Sigmoid colon (tissue), 6 donors: ENCODE measurements at regions not wholly inside any gene's neighbourhood (a gene's known extent, or its start where the extent isn't known, plus 50 kb on each side); places are given as distances from the start of the nearest gene placed in this dataset.

Experiments used
- DNase-seq: peaks from one replicate; pipeline ENCODE4 v3.0.0-alpha.2; 2019
- H3K27ac ChIP-seq, 4 donors: fragments of 200-600 bp; sonication (generic); one replicate each; pipeline ENCODE4 v1.5.1; 2016 to 2019; ENCODE audit warnings: mild to moderate bottlenecking in 1 of 4
- H3K27me3 ChIP-seq, 3 donors: fragments of 200-600 bp; sonication (generic); one replicate each; pipeline ENCODE4 v1.5.1; 2019; ENCODE audit warnings: mild to moderate bottlenecking in 1 of 3
- H3K36me3 ChIP-seq, 4 donors: fragments of 200-600 bp; sonication (generic); one replicate each; pipeline ENCODE4 v1.5.1; 2016 to 2019
- H3K4me1 ChIP-seq, 4 donors: fragments of 200-600 bp; sonication (generic); one replicate each; pipeline ENCODE4 v1.5.1; 2017 to 2019
- H3K4me3 ChIP-seq, 4 donors: fragments of 200-600 bp; sonication (generic); one replicate each; pipeline ENCODE4 v1.5.1; 2017 to 2019; ENCODE audit warnings: mild to moderate bottlenecking in 2 of 4, moderate library complexity in 1 of 4
- H3K9me3 ChIP-seq, 4 donors: fragments of 200-600 bp in 3 of 4; sonication (generic) in 3 of 4; one replicate each; pipeline versions ENCODE4 v1.5.1 to v1.6.1; 2013 to 2019
- EP300 ChIP-seq, 4 donors: sonication (generic); formaldehyde crosslinking; IDR thresholded peaks; one replicate each; pipeline ENCODE4 v1.6.1; 2017; ENCODE audit warnings: antibody characterized with exemption in 4 of 4
- POLR2A ChIP-seq, 2 donors: fragments of 450-650 bp; IDR thresholded peaks; one replicate each; pipeline ENCODE4 v1.6.1; 2016; ENCODE audit warnings: antibody characterized with exemption in 2 of 2, mild to moderate bottlenecking in 2 of 2, moderate library complexity in 2 of 2
- POLR2AphosphoS5 ChIP-seq, 4 donors: sonication (generic); formaldehyde crosslinking; IDR thresholded peaks; one replicate each; pipeline ENCODE4 v1.6.1; 2017; ENCODE audit warnings: antibody characterized with exemption in 4 of 4
- WGBS, 2 donors: extraction: QIAGEN DNeasy Blood & Tissue Kit; methylation state at CpG; one replicate each; pipeline ENCODE4 v1.1.7; 2013; 5-methylcytosine and 5-hydroxymethylcytosine counted together
- intact Hi-C: fragments of 100-400 bp; cut with DNase I; formaldehyde crosslinking; loops from one replicate; pipeline ENCODE4 v1.15.1; 2023
- TF ChIP-seq, protein P1 (sequence below), 4 experiments: fragments of 450-650 bp in 3 of 4; fragments of 200-600 bp in 1 of 4; IDR thresholded peaks; one replicate each; pipeline ENCODE4 v1.5.1; 2016 to 2019; ENCODE audit warnings: antibody characterized with exemption in 4 of 4, mild to moderate bottlenecking in 3 of 4, moderate library complexity in 2 of 4
- donor health status: healthy with polysubstance abuse.
- donor health status: healthy.

DNA sequence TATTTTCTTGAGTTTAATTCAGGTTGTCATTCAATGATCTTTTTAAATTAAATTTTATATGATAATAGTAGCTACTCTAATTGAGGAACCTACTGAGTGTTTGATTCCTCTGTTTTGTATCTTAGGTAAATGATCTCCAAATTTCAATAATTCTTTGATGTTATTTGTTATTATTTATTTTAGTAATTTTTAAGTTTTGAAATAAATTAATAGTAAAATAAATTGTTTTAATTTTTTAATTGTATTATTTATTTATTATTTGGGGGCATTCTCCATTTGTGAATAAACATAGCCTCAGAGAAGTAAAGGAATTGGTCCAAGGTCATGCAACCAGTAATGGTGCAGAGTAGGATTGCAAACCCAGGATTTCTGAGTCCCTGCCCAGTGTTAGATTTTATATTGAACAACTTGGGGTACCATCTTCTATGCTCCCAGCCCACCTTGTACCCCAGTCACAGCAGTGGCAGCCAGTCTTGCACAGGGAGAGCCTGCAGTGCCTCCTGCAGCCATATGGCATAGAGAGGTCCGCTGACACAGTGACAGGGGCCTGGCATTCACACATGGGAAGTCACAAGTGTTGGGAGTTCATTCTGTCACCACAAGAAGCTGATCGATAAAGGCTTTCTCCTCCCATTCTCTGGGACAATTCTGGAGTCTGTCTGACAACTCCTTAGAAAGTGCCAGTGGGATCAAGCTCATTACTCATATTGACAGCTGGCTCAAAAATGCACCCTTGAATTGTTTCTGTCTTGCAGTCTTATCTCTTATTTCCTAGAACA, 110.0 kb upstream of the ETAA1 start:
- no peak for DNase-seq
- H3K4me1 ChIP-seq, result peaks cover 0 to 4% (median 0%) of the 10 kb centered on the region in 4 donors
- WGBS, 2 donors, result 83 to 84% methylated on average over 2 of the region's 2 CpGs
- intact Hi-C loops, result no loop called here
- no peak overlapping the region for H3K27ac ChIP-seq
- H3K9me3 ChIP-seq, result no peaks in the 10 kb centered on the region
- TF ChIP-seq POLR2AphosphoS5 (IDR thresholded peaks at IDR 0.05), result no peak
- TF ChIP-seq, protein P1, sequence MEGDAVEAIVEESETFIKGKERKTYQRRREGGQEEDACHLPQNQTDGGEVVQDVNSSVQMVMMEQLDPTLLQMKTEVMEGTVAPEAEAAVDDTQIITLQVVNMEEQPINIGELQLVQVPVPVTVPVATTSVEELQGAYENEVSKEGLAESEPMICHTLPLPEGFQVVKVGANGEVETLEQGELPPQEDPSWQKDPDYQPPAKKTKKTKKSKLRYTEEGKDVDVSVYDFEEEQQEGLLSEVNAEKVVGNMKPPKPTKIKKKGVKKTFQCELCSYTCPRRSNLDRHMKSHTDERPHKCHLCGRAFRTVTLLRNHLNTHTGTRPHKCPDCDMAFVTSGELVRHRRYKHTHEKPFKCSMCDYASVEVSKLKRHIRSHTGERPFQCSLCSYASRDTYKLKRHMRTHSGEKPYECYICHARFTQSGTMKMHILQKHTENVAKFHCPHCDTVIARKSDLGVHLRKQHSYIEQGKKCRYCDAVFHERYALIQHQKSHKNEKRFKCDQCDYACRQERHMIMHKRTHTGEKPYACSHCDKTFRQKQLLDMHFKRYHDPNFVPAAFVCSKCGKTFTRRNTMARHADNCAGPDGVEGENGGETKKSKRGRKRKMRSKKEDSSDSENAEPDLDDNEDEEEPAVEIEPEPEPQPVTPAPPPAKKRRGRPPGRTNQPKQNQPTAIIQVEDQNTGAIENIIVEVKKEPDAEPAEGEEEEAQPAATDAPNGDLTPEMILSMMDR (IDR thresholded peaks at IDR 0.05), result no peak
- no peak for TF ChIP-seq EP300 (IDR thresholded peaks at IDR 0.05)
- no peak for TF ChIP-seq POLR2A (IDR thresholded peaks at IDR 0.05)
- H3K4me3 ChIP-seq, result no peak overlapping the region
- H3K36me3 ChIP-seq, result no peaks in the 10 kb centered on the region
- H3K27me3 ChIP-seq, result no peaks in the 10 kb centered on the region

DNA sequence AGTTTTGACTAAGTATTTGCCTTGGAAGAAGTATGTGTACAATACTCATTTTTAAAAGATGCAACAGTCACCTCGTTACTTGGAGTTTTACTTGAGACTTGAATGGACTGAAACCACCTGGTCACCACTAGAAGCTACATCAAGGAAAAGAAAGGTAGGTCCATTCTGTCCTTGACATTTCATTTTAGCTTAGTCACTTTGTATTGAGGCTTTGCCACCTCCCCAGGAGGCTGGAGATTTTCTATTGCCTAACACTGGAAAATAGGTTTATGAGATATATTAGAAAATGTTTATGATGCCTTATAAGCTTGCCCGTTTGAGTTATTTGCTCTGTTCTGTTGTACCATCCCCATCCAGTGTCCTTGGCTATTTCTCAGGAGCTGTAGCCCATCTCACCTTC, 107.9 kb upstream of the ETAA1 start:
- H3K4me1 ChIP-seq, result no peaks in the 10 kb centered on the region
- 59 to 84% methylated on average over 2 of the region's 2 CpGs for WGBS, 2 donors
- DNase-seq, result no peak
- no peak overlapping the region for H3K27ac ChIP-seq
- no peak overlapping the region for H3K4me3 ChIP-seq
- H3K9me3 ChIP-seq, result no peaks in the 10 kb centered on the region
- no peaks in the 10 kb centered on the region for H3K36me3 ChIP-seq
- H3K27me3 ChIP-seq, result no peaks in the 10 kb centered on the region
- intact Hi-C loops, result no loop called here
- TF ChIP-seq, protein P1 (IDR thresholded peaks at IDR 0.05), result no peak
- TF ChIP-seq POLR2AphosphoS5 (IDR thresholded peaks at IDR 0.05) (no peak), POLR2A (IDR thresholded peaks at IDR 0.05) (no peak), EP300 (IDR thresholded peaks at IDR 0.05) (no peak)

DNA sequence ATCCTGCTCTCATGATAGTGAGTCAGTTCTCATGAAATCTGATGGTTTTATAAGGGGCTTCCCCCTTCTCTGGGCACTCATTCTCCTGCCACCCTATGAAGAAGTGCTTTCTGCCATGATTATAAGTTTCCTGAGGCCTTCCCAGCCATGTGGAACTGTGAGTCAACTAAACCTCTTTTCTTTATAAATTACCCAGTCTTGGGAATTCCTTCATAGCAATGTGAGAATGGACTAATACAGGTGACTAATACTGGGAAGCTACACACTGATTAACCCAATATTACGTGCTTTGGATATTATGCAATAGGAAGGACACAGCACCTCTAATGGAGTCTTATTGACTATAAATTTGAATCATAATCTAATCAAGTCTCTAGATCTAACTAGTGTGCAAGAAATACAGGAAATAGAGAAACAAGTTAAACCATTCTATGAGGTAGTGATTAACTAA, 107.2 kb upstream of the ETAA1 start:
- 86 to 88% methylated on average over 1 of the region's 1 CpG for WGBS, 2 donors
- intact Hi-C loops, result no loop called here

DNA sequence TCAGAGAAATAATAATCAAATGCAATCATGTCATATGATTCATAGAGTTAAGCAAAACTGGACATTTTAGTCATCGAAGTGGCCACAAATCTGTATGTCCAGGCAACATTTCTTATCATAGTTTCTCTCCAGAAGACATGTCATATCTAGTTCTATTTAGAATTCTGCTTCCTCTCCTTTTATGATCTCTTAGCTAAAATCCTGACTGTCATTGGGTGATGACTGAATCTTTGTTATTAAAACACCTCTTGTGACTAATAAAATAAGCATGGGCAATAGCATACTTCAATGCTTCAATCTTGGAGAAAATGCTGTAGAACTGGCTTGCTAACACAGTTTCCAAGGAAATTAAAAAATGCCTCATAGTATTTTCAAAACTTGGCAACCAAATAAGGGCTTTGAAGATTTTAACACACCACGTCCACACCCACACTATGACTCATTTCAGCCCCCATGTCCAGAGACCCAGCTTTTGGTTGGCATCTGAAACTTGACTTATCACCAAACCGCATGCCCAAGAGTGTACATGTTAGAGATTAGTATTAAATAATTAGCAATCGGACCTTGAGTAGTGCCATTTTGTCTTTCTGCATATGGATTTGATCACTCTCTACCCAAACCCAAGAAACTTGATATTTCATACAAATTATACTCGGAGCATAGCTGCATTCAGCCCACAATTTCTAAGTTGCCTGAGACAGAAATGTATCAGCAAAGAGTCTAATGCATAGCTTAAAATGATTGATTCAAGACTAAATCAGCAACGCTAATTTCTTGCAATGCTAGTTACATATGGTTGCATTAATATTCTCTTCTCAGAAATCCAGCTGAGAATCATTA, 106.5 kb upstream of the ETAA1 start:
- H3K27ac ChIP-seq, result no peak overlapping the region
- WGBS, 2 donors, result 83 to 87% methylated on average over 6 of the region's 6 CpGs

More for the DNA sequence above, 107.2 kb upstream of the ETAA1 start:
- no peaks in the 10 kb centered on the region for H3K9me3 ChIP-seq
- H3K4me1 ChIP-seq, result peaks cover 0 to under 1% (median 0%) of the 10 kb centered on the region in 4 donors
- no peak overlapping the region for H3K27ac ChIP-seq
- no peaks in the 10 kb centered on the region for H3K36me3 ChIP-seq
- H3K27me3 ChIP-seq, result no peaks in the 10 kb centered on the region
- no peak overlapping the region for H3K4me3 ChIP-seq
- DNase-seq, result no peak
- TF ChIP-seq EP300 (IDR thresholded peaks at IDR 0.05) (no peak), POLR2A (IDR thresholded peaks at IDR 0.05) (no peak), POLR2AphosphoS5 (IDR thresholded peaks at IDR 0.05) (no peak)
- TF ChIP-seq, protein P1 (IDR thresholded peaks at IDR 0.05), result no peak

DNA sequence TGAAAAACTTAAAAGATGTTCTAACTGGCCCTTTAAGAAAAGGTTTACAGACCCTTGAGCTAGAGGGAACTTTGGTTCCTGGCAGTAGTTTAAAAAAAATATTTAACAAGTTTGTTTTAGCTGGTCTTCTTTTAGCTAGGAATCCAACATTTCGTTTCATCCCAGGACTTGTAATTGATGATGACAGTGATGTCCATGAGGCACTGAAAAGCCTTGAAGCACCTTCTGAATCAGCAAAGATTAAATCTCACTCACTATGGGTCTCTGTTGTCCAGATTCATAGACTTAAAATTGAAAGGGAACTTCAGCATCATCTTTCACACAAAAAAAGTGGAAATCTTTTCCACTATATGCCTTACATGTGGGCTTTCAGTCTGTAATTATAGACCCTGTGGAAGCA, 102.9 kb upstream of the ETAA1 start:
- Histone ChIP-seq H3K4me1 (peaks cover 0 to 12% (median 5%) of the 10 kb centered on the region in 4 donors), H3K27me3 (no peaks in the 10 kb centered on the region), H3K9me3 (no peaks in the 10 kb centered on the region), H3K36me3 (no peaks in the 10 kb centered on the region), H3K4me3 (no peak overlapping the region), H3K27ac (no peak overlapping the region)
- TF ChIP-seq, protein P1 (IDR thresholded peaks at IDR 0.05), result no peak
- TF ChIP-seq POLR2A (IDR thresholded peaks at IDR 0.05) (no peak), EP300 (IDR thresholded peaks at IDR 0.05) (no peak), POLR2AphosphoS5 (IDR thresholded peaks at IDR 0.05) (no peak)
- 38 to 63% methylated on average over 1 of the region's 1 CpG for WGBS, 2 donors
- DNase-seq, result no peak
- intact Hi-C loops, result no loop called here

More for the DNA sequence above, 106.5 kb upstream of the ETAA1 start:
- Histone ChIP-seq H3K4me3 (no peak overlapping the region), H3K27me3 (no peaks in the 10 kb centered on the region), H3K9me3 (no peaks in the 10 kb centered on the region), H3K4me1 (peaks cover 0 to 8% (median 3%) of the 10 kb centered on the region in 4 donors), H3K36me3 (no peaks in the 10 kb centered on the region)
- no peak for TF ChIP-seq POLR2AphosphoS5 (IDR thresholded peaks at IDR 0.05)
- intact Hi-C loops, result no loop called here
- DNase-seq, result no peak
